ENCODE measurements at regions not wholly inside any gene's neighbourhood (a gene's known extent, or its start where the extent isn't known, plus 50 kb on each side); places are given as distances from the start of the nearest gene placed in this dataset.

DNA sequence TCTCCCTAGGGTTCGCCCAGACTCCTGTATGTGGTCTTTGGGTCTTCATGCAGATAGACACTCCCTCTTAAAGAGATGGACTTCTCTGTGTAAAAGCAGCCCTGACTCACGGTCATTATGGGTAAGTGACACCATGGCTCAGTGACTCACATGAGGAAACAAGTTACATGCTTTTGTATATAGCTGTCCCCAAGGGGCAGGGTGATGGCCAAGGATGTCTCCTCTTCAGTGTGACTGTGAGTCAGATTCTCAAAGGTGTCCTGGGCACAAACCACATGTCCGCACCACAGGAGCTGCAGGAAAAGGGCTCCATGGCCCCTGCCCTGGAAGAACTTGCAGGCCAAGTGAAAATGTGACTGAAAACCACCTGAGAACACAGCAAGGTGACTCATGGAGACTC lies 380.4 kb downstream of the NPHP4 start:
- no peak overlapping the region for H3K27ac ChIP-seq (replicated peaks; ENCODE audit: low read length)
- no peak overlapping the region for H4K8ac ChIP-seq (ENCODE audit: low read depth, low read length)
- H2BK12ac ChIP-seq (ENCODE audit: low read length), result no peak overlapping the region
- H3K18ac ChIP-seq (ENCODE audit: low read length), result no peak overlapping the region
- H3K4ac ChIP-seq (ENCODE audit: low read length), result no peak overlapping the region
- no peaks in the 10 kb centered on the region for H3K4me1 ChIP-seq (ENCODE audit: control insufficient read depth in 2 of 2, insufficient read depth in 1 of 2, low read depth in 1 of 2, low read length in 2 of 2)
- no CpG with 5 or more reads among the region's 3 CpGs for WGBS, 2 donors (ENCODE audit: extremely low coverage in 2 of 2, insufficient read length in 2 of 2, insufficient replicate concordance in 1 of 2)
- H3K9ac ChIP-seq (ENCODE audit: low read depth, low read length, poor library complexity), result no peak overlapping the region
- no peaks in the 10 kb centered on the region for H3K79me1 ChIP-seq (ENCODE audit: low read depth, low read length)
- no peaks in the 10 kb centered on the region for H3K9me3 ChIP-seq (replicated peaks in 1 of 2; ENCODE audit: control insufficient read depth in 2 of 2, insufficient read depth in 1 of 2, low read depth in 1 of 2, low read length in 2 of 2)
- no peak overlapping the region for H4K91ac ChIP-seq (ENCODE audit: low read depth, low read length, poor library complexity)
- H3K4me3 ChIP-seq (ENCODE audit: low read length in 2 of 2), result no peak overlapping the region
- no peak overlapping the region for H3K23ac ChIP-seq (ENCODE audit: low read depth, low read length, poor library complexity)
- H3K27me3 ChIP-seq (ENCODE audit: control insufficient read depth in 3 of 3, insufficient read depth in 3 of 3, low read depth in 1 of 3, low read length in 3 of 3), result peaks cover 0 to 3% (median 0%) of the 10 kb centered on the region in 3 experiments
- no peak overlapping the region for H3K4me2 ChIP-seq (ENCODE audit: insufficient read depth, low read length, poor library complexity, severe bottlenecking)
- no peak overlapping the region for H2BK120ac ChIP-seq (ENCODE audit: low read depth, low read length)
- H2BK5ac ChIP-seq (ENCODE audit: low read length), result no peak overlapping the region
- no peak overlapping the region for H2AK5ac ChIP-seq (ENCODE audit: low read depth, low read length)
- H3K36me3 ChIP-seq (replicated peaks in 1 of 2; ENCODE audit: control insufficient read depth in 2 of 2, insufficient read depth in 2 of 2, low read length in 2 of 2), result no peaks in the 10 kb centered on the region
- H2BK15ac ChIP-seq (ENCODE audit: low read length), result no peak overlapping the region
- DNase-seq (ENCODE audit: low spot score), result no peak
- no peak overlapping the region for H2AFZ ChIP-seq (ENCODE audit: low read length)
- H3K14ac ChIP-seq (ENCODE audit: low read length), result no peak overlapping the region

DNA sequence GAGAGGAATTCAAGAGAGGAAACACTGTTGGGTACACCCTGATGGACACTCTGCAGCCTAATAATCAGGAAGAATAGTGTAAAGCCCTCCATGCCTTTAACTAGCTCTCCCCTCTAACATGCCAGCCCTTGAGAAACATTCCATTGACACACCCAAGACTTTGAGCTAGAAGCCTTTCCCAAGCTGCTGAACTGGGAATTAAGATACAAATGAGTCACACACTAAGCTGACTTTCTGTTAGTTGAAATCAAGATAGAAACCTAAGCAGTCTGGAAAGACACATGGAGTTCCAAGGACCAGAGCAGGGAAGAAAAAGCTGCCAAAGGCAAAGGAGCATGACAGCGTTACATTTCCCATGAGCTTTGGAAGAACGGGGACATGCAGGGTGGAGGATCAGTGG lies 380.8 kb downstream of the NPHP4 start:
- no CpG with 5 or more reads among the region's 2 CpGs for WGBS, 2 donors (ENCODE audit: extremely low coverage in 2 of 2, insufficient read length in 2 of 2, insufficient replicate concordance in 1 of 2)
- Histone ChIP-seq H2BK120ac (ENCODE audit: low read depth, low read length) (no peak overlapping the region), H2AFZ (ENCODE audit: low read length) (no peak overlapping the region), H2BK15ac (ENCODE audit: low read length) (no peak overlapping the region), H4K8ac (ENCODE audit: low read depth, low read length) (no peak overlapping the region), H3K14ac (ENCODE audit: low read length) (no peak overlapping the region), H3K9me3 (replicated peaks in 1 of 2; ENCODE audit: control insufficient read depth in 2 of 2, insufficient read depth in 1 of 2, low read depth in 1 of 2, low read length in 2 of 2) (no peaks in the 10 kb centered on the region), H2AK5ac (ENCODE audit: low read depth, low read length) (no peak overlapping the region), H4K91ac (ENCODE audit: low read depth, low read length, poor library complexity) (no peak overlapping the region), H3K27ac (replicated peaks; ENCODE audit: low read length) (no peak overlapping the region), H3K4me3 (ENCODE audit: low read length in 2 of 2) (no peak overlapping the region), H2BK12ac (ENCODE audit: low read length) (no peak overlapping the region), H3K4ac (ENCODE audit: low read length) (no peak overlapping the region), H3K27me3 (ENCODE audit: control insufficient read depth in 3 of 3, insufficient read depth in 3 of 3, low read depth in 1 of 3, low read length in 3 of 3) (no peaks in the 10 kb centered on the region), H3K36me3 (replicated peaks in 1 of 2; ENCODE audit: control insufficient read depth in 2 of 2, insufficient read depth in 2 of 2, low read length in 2 of 2) (no peaks in the 10 kb centered on the region), H3K4me2 (ENCODE audit: insufficient read depth, low read length, poor library complexity, severe bottlenecking) (no peak overlapping the region), H3K79me1 (ENCODE audit: low read depth, low read length) (no peaks in the 10 kb centered on the region), H3K4me1 (ENCODE audit: control insufficient read depth in 2 of 2, insufficient read depth in 1 of 2, low read depth in 1 of 2, low read length in 2 of 2) (no peaks in the 10 kb centered on the region), H3K9ac (ENCODE audit: low read depth, low read length, poor library complexity) (no peak overlapping the region), H3K18ac (ENCODE audit: low read length) (no peak overlapping the region), H2BK5ac (ENCODE audit: low read length) (no peak overlapping the region), H3K23ac (ENCODE audit: low read depth, low read length, poor library complexity) (no peak overlapping the region)
- DNase-seq (ENCODE audit: low spot score), result no peak

DNA sequence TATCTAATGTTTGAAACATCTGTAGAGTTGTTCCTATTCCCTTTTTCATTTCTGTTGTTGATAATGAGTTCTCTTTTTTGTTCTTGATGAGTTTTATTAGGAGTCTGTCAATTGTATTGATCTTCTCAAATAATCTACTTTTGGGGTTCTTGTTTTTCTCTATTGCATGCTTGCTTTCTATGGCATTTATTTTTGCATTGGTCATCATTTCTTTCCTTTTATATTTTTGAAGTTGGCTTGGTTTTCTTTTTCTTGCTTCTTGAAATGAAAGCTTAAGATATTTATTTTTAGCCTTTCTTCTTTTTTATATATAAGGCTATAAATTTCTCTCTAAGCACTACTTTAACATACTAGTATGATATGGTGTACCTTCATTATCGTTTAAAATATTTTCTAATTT lies 381.8 kb downstream of the NPHP4 start:
- Histone ChIP-seq H3K14ac (ENCODE audit: low read length) (no peak overlapping the region), H3K27ac (replicated peaks; ENCODE audit: low read length) (no peak overlapping the region), H3K18ac (ENCODE audit: low read length) (no peak overlapping the region), H4K8ac (ENCODE audit: low read depth, low read length) (no peak overlapping the region), H3K9ac (ENCODE audit: low read depth, low read length, poor library complexity) (no peak overlapping the region), H3K27me3 (ENCODE audit: control insufficient read depth in 3 of 3, insufficient read depth in 3 of 3, low read depth in 1 of 3, low read length in 3 of 3) (no peaks in the 10 kb centered on the region), H2BK12ac (ENCODE audit: low read length) (no peak overlapping the region), H2AFZ (ENCODE audit: low read length) (no peak overlapping the region), H3K9me3 (replicated peaks in 1 of 2; ENCODE audit: control insufficient read depth in 2 of 2, insufficient read depth in 1 of 2, low read depth in 1 of 2, low read length in 2 of 2) (no peaks in the 10 kb centered on the region), H3K4ac (ENCODE audit: low read length) (no peak overlapping the region), H2BK5ac (ENCODE audit: low read length) (no peak overlapping the region), H4K91ac (ENCODE audit: low read depth, low read length, poor library complexity) (no peak overlapping the region), H3K36me3 (replicated peaks in 1 of 2; ENCODE audit: control insufficient read depth in 2 of 2, insufficient read depth in 2 of 2, low read length in 2 of 2) (no peaks in the 10 kb centered on the region), H3K4me3 (ENCODE audit: low read length in 2 of 2) (no peak overlapping the region), H3K4me2 (ENCODE audit: insufficient read depth, low read length, poor library complexity, severe bottlenecking) (no peak overlapping the region), H3K79me1 (ENCODE audit: low read depth, low read length) (no peaks in the 10 kb centered on the region), H2BK15ac (ENCODE audit: low read length) (no peak overlapping the region), H3K4me1 (ENCODE audit: control insufficient read depth in 2 of 2, insufficient read depth in 1 of 2, low read depth in 1 of 2, low read length in 2 of 2) (no peaks in the 10 kb centered on the region), H2BK120ac (ENCODE audit: low read depth, low read length) (no peak overlapping the region), H3K23ac (ENCODE audit: low read depth, low read length, poor library complexity) (no peak overlapping the region), H2AK5ac (ENCODE audit: low read depth, low read length) (no peak overlapping the region)
- DNase-seq (ENCODE audit: low spot score), result no peak
- WGBS, 2 donors (ENCODE audit: extremely low coverage in 2 of 2, insufficient read length in 2 of 2, insufficient replicate concordance in 1 of 2), result no CpG with 5 or more reads among the region's 1 CpG

DNA sequence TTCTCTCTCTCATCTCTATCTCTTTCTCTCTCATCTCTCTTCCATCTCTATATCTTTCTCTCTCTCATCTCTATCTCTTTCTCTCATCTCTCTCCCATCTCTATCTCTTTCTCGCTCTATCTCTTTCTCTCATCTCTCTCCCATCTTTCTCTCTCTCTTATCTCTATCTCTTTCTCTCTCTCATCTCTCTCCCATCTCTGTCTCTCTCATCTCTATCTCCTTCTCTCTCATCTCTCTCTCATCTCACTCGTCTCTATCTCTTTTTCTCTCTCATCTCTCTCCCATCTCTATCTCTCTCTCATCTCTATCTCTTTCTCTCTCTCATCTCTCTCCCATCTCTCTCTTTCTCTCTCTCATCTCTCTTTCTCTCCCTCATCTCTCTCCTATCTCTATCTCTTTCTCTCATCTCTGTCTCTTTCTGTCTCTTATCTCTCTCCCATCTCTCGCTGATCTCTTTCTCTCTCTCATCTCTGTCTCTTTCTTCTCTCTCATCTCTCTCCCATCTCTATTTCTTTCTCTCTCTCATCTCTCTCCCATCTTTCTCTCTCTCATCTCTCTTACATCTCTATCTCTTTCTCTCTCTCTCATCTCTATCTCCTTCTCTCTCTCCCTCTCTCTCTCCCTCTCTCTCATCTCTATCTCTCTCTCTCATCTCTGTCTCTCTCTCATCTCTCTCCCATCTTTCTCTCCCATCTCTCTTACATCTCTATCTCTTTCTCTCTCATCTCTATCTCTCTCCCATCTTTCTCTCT lies 388.7 kb downstream of the NPHP4 start:
- WGBS, 2 donors (ENCODE audit: extremely low coverage in 2 of 2, insufficient read length in 2 of 2, insufficient replicate concordance in 1 of 2), result 100% methylated on average over 2 of the region's 3 CpGs
- Histone ChIP-seq H2AK5ac (ENCODE audit: low read depth, low read length) (no peak overlapping the region), H3K9ac (ENCODE audit: low read depth, low read length, poor library complexity) (no peak overlapping the region), H3K4ac (ENCODE audit: low read length) (no peak overlapping the region), H3K4me2 (ENCODE audit: insufficient read depth, low read length, poor library complexity, severe bottlenecking) (no peak overlapping the region), H3K4me3 (ENCODE audit: low read length in 2 of 2) (no peak overlapping the region), H3K36me3 (replicated peaks in 1 of 2; ENCODE audit: control insufficient read depth in 2 of 2, insufficient read depth in 2 of 2, low read length in 2 of 2) (no peaks in the 10 kb centered on the region), H3K14ac (ENCODE audit: low read length) (no peak overlapping the region), H3K4me1 (ENCODE audit: control insufficient read depth in 2 of 2, insufficient read depth in 1 of 2, low read depth in 1 of 2, low read length in 2 of 2) (peaks cover 0 to 9% of the 10 kb centered on the region in 2 donors), H3K23ac (ENCODE audit: low read depth, low read length, poor library complexity) (no peak overlapping the region), H3K79me1 (ENCODE audit: low read depth, low read length) (no peaks in the 10 kb centered on the region), H2BK120ac (ENCODE audit: low read depth, low read length) (no peak overlapping the region), H3K27ac (replicated peaks; ENCODE audit: low read length) (no peak overlapping the region), H3K27me3 (ENCODE audit: control insufficient read depth in 3 of 3, insufficient read depth in 3 of 3, low read depth in 1 of 3, low read length in 3 of 3) (peaks cover 0 to 4% (median 0%) of the 10 kb centered on the region in 3 experiments), H3K18ac (ENCODE audit: low read length) (no peak overlapping the region), H2AFZ (ENCODE audit: low read length) (no peak overlapping the region), H2BK15ac (ENCODE audit: low read length) (no peak overlapping the region), H4K8ac (ENCODE audit: low read depth, low read length) (no peak overlapping the region), H2BK5ac (ENCODE audit: low read length) (no peak overlapping the region), H2BK12ac (ENCODE audit: low read length) (no peak overlapping the region), H3K9me3 (replicated peaks in 1 of 2; ENCODE audit: control insufficient read depth in 2 of 2, insufficient read depth in 1 of 2, low read depth in 1 of 2, low read length in 2 of 2) (no peaks in the 10 kb centered on the region), H4K91ac (ENCODE audit: low read depth, low read length, poor library complexity) (no peak overlapping the region)
- DNase-seq (ENCODE audit: low spot score), result no peak
